Trophoblast cell (in vitro differentiated cells and primary cell): ENCODE measurements at regions not wholly inside any gene's neighbourhood (a gene's known extent, or its start where the extent isn't known, plus 50 kb on each side); places are given as distances from the start of the nearest gene placed in this dataset.

Experiments used
- DNase-seq, 2 donors: peaks; one replicate each; pipeline ENCODE4 v3.0.0-alpha.2; 2016
- H2AFZ ChIP-seq: 2 replicates; pipeline ENCODE4 v1.6.1; 2013; ENCODE audit warnings: low read length, moderate library complexity, mild to moderate bottlenecking; ENCODE audit not compliant: insufficient read depth, poor library complexity
- H2AK5ac ChIP-seq: 2 replicates; pipeline ENCODE4 v1.6.1; 2013; ENCODE audit warnings: mild to moderate bottlenecking, low read length
- H2BK120ac ChIP-seq: 2 replicates; pipeline ENCODE4 v1.6.1; 2013; ENCODE audit warnings: low read length, mild to moderate bottlenecking, moderate library complexity; ENCODE audit not compliant: insufficient read depth, poor library complexity
- H2BK12ac ChIP-seq: 2 replicates; pipeline ENCODE4 v1.6.1; 2013; ENCODE audit warnings: mild to moderate bottlenecking, low read length, moderate library complexity
- H2BK5ac ChIP-seq: 2 replicates; pipeline ENCODE4 v1.6.1; 2013; ENCODE audit warnings: low read length, low read depth, moderate library complexity, mild to moderate bottlenecking; ENCODE audit not compliant: poor library complexity
- H3K14ac ChIP-seq: 2 replicates; pipeline ENCODE4 v1.6.1; 2013; ENCODE audit warnings: mild to moderate bottlenecking, low read length
- H3K18ac ChIP-seq: 2 replicates; pipeline ENCODE4 v1.6.1; 2013; ENCODE audit warnings: mild to moderate bottlenecking, low read length
- H3K23ac ChIP-seq: 2 replicates; pipeline ENCODE4 v1.6.1; 2013; ENCODE audit warnings: low read length
- H3K27ac ChIP-seq: 2 replicates; pipeline ENCODE4 v1.5.1; 2013; ENCODE audit warnings: low read depth, mild to moderate bottlenecking, inconsistent platforms, low read length, moderate library complexity
- H3K27me3 ChIP-seq: 2 replicates; pipeline ENCODE4 v1.6.1; 2013; ENCODE audit warnings: inconsistent platforms, mild to moderate bottlenecking, low read length, moderate library complexity; ENCODE audit not compliant: insufficient read depth
- H3K36me3 ChIP-seq, 2 experiments: 1 replicate in 1 of 2; 2 replicates in 1 of 2; pipeline ENCODE4 v1.6.1; 2013; ENCODE audit warnings: low read length in 2 of 2, mild to moderate bottlenecking in 2 of 2, moderate library complexity in 1 of 2; ENCODE audit not compliant: insufficient read depth in 2 of 2, control insufficient read depth in 1 of 2
- H3K4ac ChIP-seq: 2 replicates; pipeline ENCODE4 v1.6.1; 2013; ENCODE audit warnings: low read depth, mild to moderate bottlenecking, low read length, moderate library complexity
- H3K4me1 ChIP-seq, 2 experiments: 1 replicate in 1 of 2; 2 replicates in 1 of 2; pipeline ENCODE4 v1.6.1; 2013; ENCODE audit warnings: low read length in 2 of 2, mild to moderate bottlenecking in 2 of 2, moderate library complexity in 1 of 2; ENCODE audit not compliant: insufficient read depth in 2 of 2, control insufficient read depth in 1 of 2
- H3K4me2 ChIP-seq: 2 replicates; pipeline ENCODE4 v1.6.1; 2013; ENCODE audit warnings: inconsistent platforms, mild to moderate bottlenecking, low read length, moderate library complexity
- H3K4me3 ChIP-seq: 2 replicates; pipeline ENCODE4 v1.5.1; 2013; ENCODE audit warnings: mild to moderate bottlenecking, low read depth, low read length, inconsistent platforms
- H3K79me1 ChIP-seq: one replicate; pipeline ENCODE4 v1.6.1; 2013; ENCODE audit warnings: low read length
- H3K79me2 ChIP-seq: 2 replicates; pipeline ENCODE4 v1.6.1; 2013; ENCODE audit warnings: low read length, mild to moderate bottlenecking; ENCODE audit not compliant: control insufficient read depth, insufficient read depth, poor library complexity
- H3K9ac ChIP-seq: 2 replicates; pipeline ENCODE4 v1.6.1; 2013; ENCODE audit warnings: mild to moderate bottlenecking, low read length
- H3K9me3 ChIP-seq: 2 replicates; pipeline ENCODE4 v1.6.1; 2013; ENCODE audit warnings: low read depth, mild to moderate bottlenecking, control low read depth, inconsistent platforms, low read length; ENCODE audit not compliant: insufficient read depth
- H4K12ac ChIP-seq: 2 replicates; pipeline ENCODE4 v1.6.1; 2013; ENCODE audit warnings: low read depth, mild to moderate bottlenecking, low read length, moderate library complexity
- H4K8ac ChIP-seq: 2 replicates; pipeline ENCODE4 v1.6.1; 2013; ENCODE audit warnings: low read depth, mild to moderate bottlenecking, low read length, moderate library complexity
- H4K91ac ChIP-seq: one replicate; pipeline ENCODE4 v1.6.1; 2013; ENCODE audit warnings: low read depth, mild to moderate bottlenecking, low read length, moderate library complexity
- WGBS: extraction: QIAGEN DNeasy Blood & Tissue Kit; methylation state at CpG from one replicate; pipeline ENCODE4 v1.1.7; 2013; ENCODE audit warnings: missing lambda C conversion rate; ENCODE audit not compliant: insufficient read length, insufficient coverage; ENCODE audit errors: extremely low coverage; 5-methylcytosine and 5-hydroxymethylcytosine counted together

DNA sequence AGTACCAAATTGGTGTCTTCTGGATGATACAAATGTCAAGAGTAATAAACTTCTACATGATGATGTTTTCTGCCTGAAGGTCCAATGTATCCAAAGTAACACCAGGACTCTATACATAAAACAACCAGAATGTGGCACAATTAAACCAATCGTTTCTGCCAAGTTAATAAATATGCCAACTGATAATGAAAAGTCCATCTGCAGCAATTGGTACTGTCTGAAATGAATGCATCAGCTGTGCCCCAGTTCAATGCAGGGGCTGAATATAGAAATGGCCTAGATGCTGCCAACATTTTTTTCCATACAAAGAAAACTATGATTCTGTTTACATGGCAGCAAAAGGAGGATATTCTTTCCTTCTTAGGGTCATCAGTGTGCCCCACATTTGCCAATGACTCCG, 137.2 kb upstream of the LSM8 start:
- H3K4me2 ChIP-seq = no peak overlapping the region
- H4K8ac ChIP-seq = no peak overlapping the region
- no peak overlapping the region for H3K14ac ChIP-seq
- no peak overlapping the region for H4K91ac ChIP-seq
- no peak for DNase-seq
- no peak overlapping the region for H2AFZ ChIP-seq
- no peaks in the 10 kb centered on the region for H3K79me2 ChIP-seq
- no peak overlapping the region for H3K4me3 ChIP-seq
- no CpG with 5 or more reads among the region's 2 CpGs for WGBS
- no peak overlapping the region for H3K27ac ChIP-seq
- no peak overlapping the region for H2BK5ac ChIP-seq
- H2BK12ac ChIP-seq = no peak overlapping the region
- H3K27me3 ChIP-seq = no peaks in the 10 kb centered on the region
- H3K36me3 ChIP-seq = no peaks in the 10 kb centered on the region
- no peak overlapping the region for H3K4ac ChIP-seq
- H3K79me1 ChIP-seq = peaks cover 5% of the 10 kb centered on the region
- no peak overlapping the region for H3K9ac ChIP-seq
- H2AK5ac ChIP-seq = no peak overlapping the region
- H3K4me1 ChIP-seq = peaks cover 0 to 2% of the 10 kb centered on the region in 2 experiments
- no peak overlapping the region for H2BK120ac ChIP-seq
- H4K12ac ChIP-seq = no peak overlapping the region
- H3K23ac ChIP-seq = no peak overlapping the region
- H3K18ac ChIP-seq = no peak overlapping the region
- H3K9me3 ChIP-seq = no peaks in the 10 kb centered on the region

DNA sequence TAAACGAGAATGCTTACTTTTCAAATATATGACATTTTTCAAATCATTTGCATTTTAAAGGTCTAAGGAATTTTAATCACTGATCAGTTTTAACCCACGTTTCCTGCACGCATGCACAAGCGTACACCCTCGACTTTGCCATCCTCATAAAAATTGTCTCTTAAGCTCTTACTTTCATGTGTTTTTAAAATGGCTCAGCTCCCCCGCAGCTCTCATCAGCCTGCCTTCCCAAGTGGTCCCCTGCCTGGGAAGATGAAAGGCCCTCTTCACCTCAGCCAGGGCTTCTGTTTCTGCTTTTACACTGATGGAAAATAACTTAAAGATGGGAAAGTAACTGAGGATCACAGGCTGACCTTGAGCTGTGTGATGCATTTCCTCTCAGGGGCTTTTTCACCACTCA, 131.6 kb upstream of the LSM8 start:
- H3K4ac ChIP-seq = no peak overlapping the region
- no CpG with 5 or more reads among the region's 6 CpGs for WGBS
- peaks cover 4% of the 10 kb centered on the region for H3K79me1 ChIP-seq
- no peak overlapping the region for H4K8ac ChIP-seq
- no peak overlapping the region for H2AFZ ChIP-seq
- H3K4me2 ChIP-seq = no peak overlapping the region
- peaks cover 0 to 8% of the 10 kb centered on the region in 2 experiments for H3K4me1 ChIP-seq
- H3K9me3 ChIP-seq = no peaks in the 10 kb centered on the region
- H2BK5ac ChIP-seq = no peak overlapping the region
- no peak overlapping the region for H3K9ac ChIP-seq
- no peaks in the 10 kb centered on the region for H3K27me3 ChIP-seq
- no peak overlapping the region for H3K18ac ChIP-seq
- no peak overlapping the region for H4K91ac ChIP-seq
- no peak overlapping the region for H3K23ac ChIP-seq
- DNase-seq = no peak
- H2BK120ac ChIP-seq = peak overlapping the region; percentile 11
- H3K36me3 ChIP-seq = no peaks in the 10 kb centered on the region
- H4K12ac ChIP-seq = no peak overlapping the region
- no peak overlapping the region for H3K14ac ChIP-seq
- no peak overlapping the region for H2AK5ac ChIP-seq
- peak overlapping the region; percentile 87 for H2BK12ac ChIP-seq
- H3K79me2 ChIP-seq = no peaks in the 10 kb centered on the region
- H3K27ac ChIP-seq = no peak overlapping the region
- H3K4me3 ChIP-seq = no peak overlapping the region

DNA sequence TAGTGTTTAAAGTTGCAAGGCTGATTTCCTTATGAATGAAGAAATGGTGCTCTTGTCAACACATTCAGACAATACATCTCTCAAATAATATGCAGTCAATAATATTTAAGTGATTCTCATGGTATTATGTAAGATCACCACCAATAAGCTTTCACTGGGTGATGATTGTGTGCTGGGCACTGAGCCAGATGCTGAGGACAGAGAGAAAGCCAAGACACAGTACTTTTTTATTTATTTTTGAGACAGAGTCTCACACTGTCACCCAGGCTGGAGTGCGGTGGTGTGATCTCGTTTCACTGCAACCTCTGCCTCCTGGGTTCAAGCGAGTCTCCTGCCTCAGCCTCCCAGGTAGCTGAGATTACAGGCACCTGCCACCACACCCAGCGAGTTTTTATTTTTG, 130.6 kb upstream of the LSM8 start:
- H2AFZ ChIP-seq = no peak overlapping the region
- no peak overlapping the region for H3K23ac ChIP-seq
- no peak overlapping the region for H2BK12ac ChIP-seq
- no peak overlapping the region for H3K4me2 ChIP-seq
- H3K4me1 ChIP-seq = peaks cover 4 to 13% of the 10 kb centered on the region in 2 experiments
- H3K9me3 ChIP-seq = no peaks in the 10 kb centered on the region
- H2BK120ac ChIP-seq = peak overlapping the region; percentile 65
- no peaks in the 10 kb centered on the region for H3K27me3 ChIP-seq
- no peak overlapping the region for H4K91ac ChIP-seq
- no peak for DNase-seq
- H3K79me2 ChIP-seq = no peaks in the 10 kb centered on the region
- no peak overlapping the region for H4K12ac ChIP-seq
- no peak overlapping the region for H3K14ac ChIP-seq
- H4K8ac ChIP-seq = no peak overlapping the region
- no peaks in the 10 kb centered on the region for H3K36me3 ChIP-seq
- no peak overlapping the region for H2BK5ac ChIP-seq
- no peak overlapping the region for H3K4me3 ChIP-seq
- H3K18ac ChIP-seq = no peak overlapping the region
- no peak overlapping the region for H3K4ac ChIP-seq
- H3K79me1 ChIP-seq = peaks cover 6% of the 10 kb centered on the region
- no peak overlapping the region for H3K27ac ChIP-seq
- no peak overlapping the region for H2AK5ac ChIP-seq
- no CpG with 5 or more reads among the region's 4 CpGs for WGBS
- no peak overlapping the region for H3K9ac ChIP-seq

DNA sequence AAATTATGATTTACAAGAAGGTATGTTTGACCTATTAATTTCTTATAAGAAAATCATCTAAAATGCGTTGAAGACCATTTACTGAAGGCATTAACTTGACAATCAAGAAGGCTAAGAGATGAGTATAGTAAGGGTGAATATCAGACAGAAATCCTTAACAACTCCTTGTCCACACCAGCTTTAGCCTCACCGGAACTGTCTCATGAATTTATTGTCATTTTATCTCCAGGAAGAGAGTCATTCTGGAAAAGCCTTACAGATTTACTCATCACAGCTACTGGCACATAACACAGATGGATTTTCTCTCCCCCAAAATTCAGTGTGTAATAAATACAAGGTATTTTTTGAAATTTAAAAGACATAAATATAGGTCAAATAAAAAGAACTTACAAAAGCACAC, 129.4 kb upstream of the LSM8 start:
- H3K4me3 ChIP-seq = no peak overlapping the region
- no peak overlapping the region for H3K18ac ChIP-seq
- no peak overlapping the region for H2BK12ac ChIP-seq
- H3K14ac ChIP-seq = no peak overlapping the region
- no peak overlapping the region for H3K4ac ChIP-seq
- H3K27ac ChIP-seq = no peak overlapping the region
- WGBS = no CpG with 5 or more reads among the region's 2 CpGs
- no peak overlapping the region for H3K23ac ChIP-seq
- H3K27me3 ChIP-seq = no peaks in the 10 kb centered on the region
- no peaks in the 10 kb centered on the region for H3K36me3 ChIP-seq
- no peak overlapping the region for H2AFZ ChIP-seq
- H3K9ac ChIP-seq = no peak overlapping the region
- peaks cover 6% of the 10 kb centered on the region for H3K79me1 ChIP-seq
- no peak overlapping the region for H2AK5ac ChIP-seq
- no peak overlapping the region for H2BK120ac ChIP-seq
- H4K91ac ChIP-seq = no peak overlapping the region
- H3K9me3 ChIP-seq = no peaks in the 10 kb centered on the region
- H3K4me2 ChIP-seq = no peak overlapping the region
- no peak for DNase-seq
- no peaks in the 10 kb centered on the region for H3K79me2 ChIP-seq
- H2BK5ac ChIP-seq = no peak overlapping the region
- peaks cover 4 to 13% of the 10 kb centered on the region in 2 experiments for H3K4me1 ChIP-seq
- H4K12ac ChIP-seq = no peak overlapping the region
- no peak overlapping the region for H4K8ac ChIP-seq
